ENCODE measurements at regions not wholly inside any gene's neighbourhood (a gene's known extent, or its start where the extent isn't known, plus 50 kb on each side); places are given as distances from the start of the nearest gene placed in this dataset.

GRCh38 chr2:188902901-188903491 lies 71.2 kb upstream of the COL3A1 start:
- no peak for DNase-seq

GRCh38 chr2:188903740-188904139 lies 70.4 kb upstream of the COL3A1 start:
- intact Hi-C loops (cut with DNase I) = no loop called here

More at GRCh38 chr2:188902901-188903491, 71.2 kb upstream of the COL3A1 start:
- intact Hi-C loops (cut with DNase I) = no loop called here

GRCh38 chr2:188909036-188909435 lies 65.1 kb upstream of the COL3A1 start:
- no peak for DNase-seq
- intact Hi-C loops (cut with DNase I) = no loop called here

More at GRCh38 chr2:188903740-188904139, 70.4 kb upstream of the COL3A1 start:
- no peak for DNase-seq

- intact Hi-C loops (cut with DNase I) = no loop called here
These were observed 57.4 kb upstream of the COL3A1 start for GRCh38 chr2:188916736-188917135.

GRCh38 chr2:188917632-188918031 lies 56.5 kb upstream of the COL3A1 start:
- intact Hi-C loops (cut with DNase I) = no loop called here

More at GRCh38 chr2:188916736-188917135, 57.4 kb upstream of the COL3A1 start:
- no peak for DNase-seq

GRCh38 chr2:188919824-188920223 lies 54.3 kb upstream of the COL3A1 start:
- intact Hi-C loops (cut with DNase I) = no loop called here
- no peak for DNase-seq

More at GRCh38 chr2:188917632-188918031, 56.5 kb upstream of the COL3A1 start:
- DNase-seq = no peak

GRCh38 chr2:188922191-188922590 lies 52.0 kb upstream of the COL3A1 start:
- intact Hi-C loops (cut with DNase I) = no loop called here
- DNase-seq = no peak
